NCI-H1417 treated with DMSO at 0.1 percent for 48 hours (cell line): ENCODE measurements at regions not wholly inside any gene's neighbourhood (a gene's known extent, or its start where the extent isn't known, plus 50 kb on each side); places are given as distances from the start of the nearest gene placed in this dataset.
A peak's percentile ranks its signal among the peaks of the same experiment; 100 is the strongest.
"Not testable (repeated sequence)": the region's sequence is repeated elsewhere in the genome, so short reads cannot be mapped to it uniquely, and the experiment has no call there.

Experiments used
- DNase-seq: peaks from one replicate; lab custom pipeline; 2025; lab: John Stamatoyannopoulos, UW

DNA sequence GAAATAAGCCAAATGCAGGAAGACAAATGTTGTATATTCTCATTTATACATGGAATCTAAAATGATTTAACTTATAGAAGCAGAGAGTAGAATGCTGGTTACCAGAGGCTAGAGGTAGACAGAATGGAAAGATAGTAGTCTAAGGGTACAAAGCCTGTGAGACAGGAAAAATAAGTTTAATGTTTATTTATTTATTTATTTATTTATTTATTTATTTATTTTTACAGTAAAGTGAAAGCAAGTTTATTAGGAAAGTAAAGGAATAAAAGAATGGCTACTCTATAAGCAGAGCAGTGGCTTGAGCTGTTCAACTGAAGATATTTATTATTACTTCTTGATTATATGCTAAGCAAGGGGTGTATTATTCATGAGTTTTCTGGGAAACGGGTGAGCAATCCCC is 203.2 kb downstream of the LAS1L start:
- DNase-seq, result no peak

- no peak for DNase-seq
Measured at GRCh38 chrX:65300104-65300809, 234.3 kb downstream of the LAS1L start.

- not testable (repeated sequence) for DNase-seq
Measured at GRCh38 chrX:65282905-65283304, 251.7 kb downstream of the LAS1L start.

GRCh38 chrX:65273152-65273551 is 261.4 kb downstream of the LAS1L start:
- DNase-seq, result no peak

GRCh38 chrX:65266482-65266881 is 268.1 kb downstream of the LAS1L start:
- no peak for DNase-seq

DNA sequence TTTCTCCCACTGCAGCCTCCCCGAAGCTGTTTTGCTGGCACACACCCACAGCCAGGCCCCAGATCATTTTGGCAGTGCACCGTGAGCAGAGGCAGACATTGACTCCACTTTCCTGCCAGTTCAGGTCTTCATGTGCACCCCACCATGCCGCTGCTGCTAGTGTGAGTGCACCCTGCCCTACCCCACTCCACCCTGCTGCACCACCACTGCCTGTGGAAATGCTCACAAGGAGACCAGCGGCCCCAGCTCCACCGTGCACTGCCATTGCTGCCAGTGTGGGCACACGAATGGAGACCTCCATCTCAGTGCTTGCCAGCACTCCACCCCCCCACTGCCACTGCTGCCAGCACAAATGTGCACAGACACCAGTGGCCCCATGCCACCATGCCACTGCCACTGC is 277.6 kb upstream of the ZC4H2 start:
- no peak for DNase-seq

DNA sequence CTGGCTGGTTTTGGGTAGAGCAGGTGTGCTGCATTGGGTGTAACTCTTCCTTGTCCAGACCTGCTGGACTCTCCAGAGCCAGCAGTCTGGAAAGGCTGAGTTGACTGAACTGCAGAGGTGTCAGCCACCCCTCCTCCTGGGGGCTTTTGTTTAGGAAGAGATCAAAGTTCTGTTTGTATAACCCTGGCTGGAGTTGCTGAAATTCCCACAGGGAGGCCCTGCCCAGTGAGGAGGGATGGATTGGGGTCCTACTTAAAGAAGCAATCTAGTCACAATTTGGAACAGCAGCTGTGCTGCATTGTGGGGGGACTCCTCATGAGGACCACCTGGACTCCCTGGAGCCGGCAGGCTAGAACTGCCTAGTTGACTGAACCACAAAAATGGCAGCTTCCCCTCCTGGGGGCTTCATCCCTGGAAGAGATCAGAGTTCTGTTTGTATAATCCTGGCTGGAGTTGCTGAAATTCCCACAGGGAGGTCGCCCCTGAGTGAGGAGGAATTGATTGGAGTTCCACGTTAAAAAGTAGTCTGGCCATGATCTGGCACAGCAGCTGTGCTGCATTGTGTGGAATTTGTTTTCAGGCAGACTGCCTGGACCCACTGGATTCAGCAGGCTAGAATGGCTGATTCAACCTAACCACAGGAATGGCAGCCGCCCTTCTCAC is 264.9 kb upstream of the ZC4H2 start:
- DNase-seq, result no peak

- no peak for DNase-seq
Measured at GRCh38 chrX:65203545-65203944, 227.3 kb upstream of the ZC4H2 start.

DNA sequence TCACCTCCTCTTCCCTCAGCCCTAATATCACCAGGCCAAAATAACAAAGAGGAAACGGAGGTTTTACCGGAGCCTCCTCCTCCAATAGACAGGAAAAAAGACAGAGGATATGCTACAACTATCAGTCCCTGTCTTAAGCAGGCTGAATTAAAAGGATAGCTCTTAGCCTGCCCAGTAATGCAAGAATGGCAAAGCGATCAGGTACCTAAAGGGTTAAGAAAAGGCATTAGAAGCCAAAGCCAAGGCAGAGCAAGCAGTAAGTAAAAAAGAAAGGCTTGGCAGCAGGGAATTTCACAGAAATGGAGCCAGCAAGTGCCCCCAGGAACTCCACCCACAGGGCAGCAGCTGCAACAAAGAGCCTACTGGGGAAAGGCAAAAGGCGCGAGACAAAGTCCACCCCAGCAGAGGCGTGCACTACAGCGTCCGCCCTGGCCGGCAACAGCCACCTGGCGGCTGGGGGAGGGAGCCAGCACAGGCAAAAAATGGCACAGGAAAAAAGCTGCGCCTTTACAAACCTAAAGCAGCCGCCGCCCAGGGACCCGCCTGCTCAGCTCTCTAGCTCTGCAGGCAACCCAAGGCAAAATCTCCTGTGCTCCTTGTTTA is 220.6 kb upstream of the ZC4H2 start:
- no peak for DNase-seq

DNA sequence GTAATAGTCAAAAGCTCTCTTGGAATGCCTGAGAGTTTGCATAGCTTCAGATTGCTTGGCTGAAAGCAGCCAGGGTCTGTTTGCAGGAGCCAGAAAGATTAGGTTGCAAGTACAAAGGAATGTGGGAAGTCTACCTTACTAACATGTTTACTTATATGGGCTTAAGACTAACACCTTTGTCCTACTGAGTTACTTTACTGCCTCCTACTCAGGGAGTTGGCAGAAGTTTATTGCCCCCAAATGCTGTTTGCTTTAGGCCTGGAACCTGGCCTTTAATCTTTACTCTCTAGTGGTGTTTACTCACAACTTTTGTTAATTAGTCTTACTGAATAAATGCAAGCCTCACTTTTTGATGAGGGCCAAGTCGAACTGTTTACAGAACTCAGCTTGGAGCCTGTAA is 219.4 kb upstream of the ZC4H2 start:
- DNase-seq, result no peak

- DNase-seq, result no peak
Measured at GRCh38 chrX:65194547-65194946, 218.3 kb upstream of the ZC4H2 start.

DNA sequence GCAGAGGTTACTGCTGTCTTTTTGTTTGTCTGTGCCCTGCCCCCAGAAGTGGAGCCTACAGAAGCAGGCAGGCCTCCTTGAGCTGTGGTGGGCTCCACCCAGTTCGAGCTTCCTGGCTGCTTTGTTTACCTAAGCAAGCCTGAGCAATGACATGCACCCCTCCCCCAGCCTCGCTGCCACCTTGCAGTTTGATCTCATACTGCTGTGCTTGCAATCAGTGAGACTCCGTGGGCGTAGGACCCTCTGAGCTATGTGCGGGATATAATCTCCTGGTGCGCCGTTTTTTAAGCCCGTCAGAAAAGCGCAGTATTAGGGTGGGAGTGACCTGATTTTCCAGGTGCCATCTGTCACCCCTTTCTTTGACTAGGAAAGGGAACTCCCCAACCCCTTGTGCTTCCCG is 187.1 kb upstream of the ZC4H2 start:
- not testable (repeated sequence) for DNase-seq

DNA sequence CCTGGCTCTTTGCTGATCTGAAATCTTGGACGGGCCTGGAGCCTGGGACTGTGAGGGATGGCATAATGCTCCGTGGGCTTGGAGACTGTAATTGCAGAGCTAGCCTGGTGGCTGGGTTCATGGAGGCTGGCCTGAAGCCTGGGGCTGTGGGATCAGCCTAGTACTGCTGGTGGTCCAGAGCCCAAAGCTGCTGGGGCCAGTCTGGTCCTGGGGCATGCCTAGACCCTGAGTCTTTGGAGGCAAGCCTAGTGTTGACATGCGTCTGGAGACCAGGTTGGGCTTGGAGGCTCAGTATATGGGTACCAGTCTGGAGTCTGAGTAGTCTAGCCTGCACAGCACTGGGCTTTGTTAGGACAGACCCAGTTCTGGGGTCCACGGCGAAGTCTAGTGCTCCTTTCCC is 172.0 kb upstream of the ZC4H2 start:
- DNase-seq, result no peak

DNA sequence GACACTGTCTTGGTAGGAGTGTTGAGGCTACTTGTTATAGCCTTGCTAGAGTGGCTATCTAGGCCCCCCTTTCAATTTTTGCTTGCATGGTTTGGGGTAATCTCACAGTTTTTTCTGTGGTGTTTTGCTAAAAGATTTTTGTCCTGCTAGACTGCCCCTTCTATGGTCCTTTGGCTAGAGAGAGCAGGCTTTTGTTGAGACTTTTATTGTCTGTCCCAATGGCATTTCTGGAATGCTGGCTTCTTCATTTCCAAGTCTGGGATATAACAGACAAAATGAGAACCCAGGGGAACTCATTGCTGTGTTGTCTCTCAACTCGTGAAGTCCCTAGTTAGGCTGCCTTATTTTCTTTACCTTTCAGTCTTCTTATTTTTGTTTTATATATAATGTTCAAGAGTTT is 160.2 kb upstream of the ZC4H2 start:
- no peak for DNase-seq

- no peak for DNase-seq
Measured at GRCh38 chrX:65127842-65128241, 151.6 kb upstream of the ZC4H2 start.

GRCh38 chrX:65098851-65099250 is 122.6 kb upstream of the ZC4H2 start:
- no peak for DNase-seq

DNA sequence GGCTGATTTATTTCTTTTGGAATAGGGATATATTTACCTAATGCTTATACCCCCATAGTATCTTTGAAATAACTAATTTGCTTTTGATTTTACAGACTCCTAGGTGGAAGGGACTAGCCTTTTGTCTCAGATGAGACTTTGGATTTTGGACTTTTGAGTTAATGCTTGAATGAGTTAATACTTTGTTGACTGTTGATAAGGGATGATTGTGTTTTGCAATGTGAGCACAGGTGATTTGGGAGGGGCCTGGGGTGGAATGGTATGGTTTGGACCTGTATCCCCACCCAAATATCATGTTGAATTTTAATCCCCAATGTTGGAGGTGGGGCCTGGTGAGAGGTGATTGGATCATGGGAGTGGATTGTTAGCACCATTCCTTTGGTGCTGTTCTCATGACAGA is 117.4 kb upstream of the ZC4H2 start:
- no peak for DNase-seq

DNA sequence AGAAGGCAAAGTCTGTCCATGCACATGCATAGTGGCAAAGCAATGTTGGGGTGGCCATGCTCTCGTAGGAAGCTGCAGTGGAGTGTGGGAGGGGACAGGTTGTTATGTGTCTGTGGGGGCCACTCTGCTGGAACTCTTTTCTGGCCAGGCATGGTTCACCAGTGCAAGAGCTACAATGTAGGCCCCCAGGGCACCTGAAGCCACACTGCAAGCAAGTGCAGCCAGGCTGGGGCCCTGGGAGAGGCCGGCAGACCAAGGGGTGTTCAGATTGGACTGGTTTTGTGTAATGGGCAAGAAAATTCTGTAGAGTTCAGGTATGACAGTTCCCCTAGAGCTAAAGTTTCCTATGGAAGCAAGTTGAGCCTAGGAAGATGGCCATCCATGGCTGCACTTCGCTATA is 97.0 kb upstream of the ZC4H2 start:
- no peak for DNase-seq

DNA sequence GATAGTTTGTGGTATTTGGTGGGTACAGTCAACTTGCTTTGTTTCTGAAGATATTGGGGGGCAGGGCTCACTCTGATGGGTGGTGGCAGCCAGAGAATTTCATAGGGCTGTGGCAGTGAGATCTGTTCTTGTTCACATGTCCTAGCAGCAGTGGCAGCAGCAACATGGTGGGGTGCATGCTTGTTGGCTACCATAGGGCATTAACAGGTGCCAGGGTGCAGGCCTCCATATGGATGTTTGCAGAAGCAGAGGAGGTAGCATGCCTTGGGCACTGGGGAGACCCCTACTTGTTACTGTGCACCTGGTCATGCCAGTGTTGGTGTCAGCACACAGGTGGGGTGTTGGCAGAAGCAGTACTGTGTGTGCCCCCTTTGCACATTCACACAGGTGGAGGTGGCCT is 96.3 kb upstream of the ZC4H2 start:
- no peak for DNase-seq

GRCh38 chrX:65058626-65059025 is 82.4 kb upstream of the ZC4H2 start:
- not testable (repeated sequence) for DNase-seq

GRCh38 chrX:65045001-65045400 is 68.8 kb upstream of the ZC4H2 start:
- DNase-seq, result no peak

DNA sequence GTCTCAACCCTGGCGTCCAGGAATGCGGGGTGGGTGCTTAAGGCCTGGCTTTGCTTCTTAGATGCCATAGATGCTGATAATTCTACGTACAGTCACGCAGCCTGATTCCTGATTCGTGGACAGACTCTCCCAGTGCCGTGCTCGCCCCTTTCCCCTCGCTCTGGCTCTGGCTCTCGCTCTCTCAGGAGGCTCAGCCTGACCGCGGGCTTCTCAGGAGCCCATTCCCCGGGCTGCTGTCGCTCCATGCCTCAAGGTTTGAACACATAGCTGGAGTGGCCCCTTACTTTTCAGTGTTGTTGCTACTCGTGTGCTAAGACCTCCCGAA is 59.2 kb upstream of the ZC4H2 start:
- DNase-seq, result no peak

DNA sequence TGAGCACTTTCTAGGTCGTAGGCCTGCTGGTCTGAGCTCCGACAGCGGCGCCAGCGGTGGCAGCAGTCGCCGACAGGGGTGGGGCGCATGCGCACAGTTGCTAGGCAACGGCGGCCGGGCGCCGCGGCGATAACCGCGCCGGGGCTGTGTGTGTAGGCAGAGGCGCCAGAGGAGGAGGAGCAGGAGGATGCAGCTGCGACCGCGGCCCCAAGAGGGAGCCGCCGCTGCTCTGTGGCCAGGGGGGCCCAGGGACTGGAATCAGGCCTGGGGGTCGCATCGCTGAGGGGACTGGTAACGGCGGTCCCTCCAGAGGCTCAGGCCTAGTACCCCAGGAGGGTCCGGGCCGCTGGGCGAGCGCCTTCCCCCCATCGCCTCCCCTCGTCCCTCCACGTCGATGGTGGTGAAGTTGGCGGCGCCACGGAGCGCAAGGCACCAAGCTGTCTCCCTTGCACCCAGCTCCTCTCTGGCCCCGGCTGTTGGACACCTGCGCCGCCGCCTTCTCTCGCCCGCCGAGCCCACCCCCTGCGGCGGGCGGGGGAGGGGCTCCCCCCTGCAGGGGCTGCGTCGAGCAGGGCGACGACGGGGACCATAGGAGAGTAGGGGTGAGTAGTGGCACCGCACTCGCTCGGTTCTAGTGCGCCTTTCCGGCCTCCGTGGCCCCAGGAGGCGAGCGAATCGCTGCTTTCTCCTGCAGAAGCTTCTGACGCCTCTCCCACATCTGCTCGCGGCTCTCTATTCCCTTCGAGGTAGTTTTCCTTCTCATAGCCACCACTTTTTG is 58.6 kb upstream of the ZC4H2 start, which contains the start of gene ZC3H12B:
Gene ZC3H12B (plus strand): TSS at position 159 of the 778 bp plus-strand sequence.
- DNase-seq, result peak; percentile 34
